Fibroblast of lung (primary cell): ENCODE measurements at regions not wholly inside any gene's neighbourhood (a gene's known extent, or its start where the extent isn't known, plus 50 kb on each side); places are given as distances from the start of the nearest gene placed in this dataset.

Source experiments
- DNase-seq, 2 donors: peaks; one replicate each; pipeline versions ENCODE4 v3.0.0 to v3.0.0-alpha.2; 2010; ENCODE audit warnings: low read depth in 2 of 2
- H2AFZ ChIP-seq: 2 replicates; pipeline ENCODE4 v1.5.1; 2012; ENCODE audit warnings: low read length, control low read depth, inconsistent platforms
- H3K27ac ChIP-seq: 2 replicates; pipeline ENCODE4 v1.5.1; 2011; ENCODE audit warnings: low read length, control low read depth; ENCODE audit not compliant: insufficient read depth
- H3K27me3 ChIP-seq: 2 replicates; pipeline ENCODE4 v1.5.1; 2011; ENCODE audit warnings: mild to moderate bottlenecking, low read length; ENCODE audit not compliant: control insufficient read depth, insufficient read depth
- H3K36me3 ChIP-seq: 2 replicates; pipeline ENCODE4 v1.5.1; 2011; ENCODE audit warnings: low read length; ENCODE audit not compliant: control insufficient read depth, insufficient read depth
- H3K4me1 ChIP-seq: 2 replicates; pipeline ENCODE4 v1.5.1; 2011; ENCODE audit warnings: low read length; ENCODE audit not compliant: control insufficient read depth, insufficient read depth; ENCODE audit errors: extremely low read depth
- H3K4me2 ChIP-seq: 2 replicates; pipeline ENCODE4 v1.5.1; 2011; ENCODE audit warnings: low read length, control low read depth; ENCODE audit not compliant: insufficient read depth; ENCODE audit errors: extremely low read depth
- H3K4me3 ChIP-seq, 4 experiments: fragments of 200-600 bp in 1 of 4; sonication (generic) in 1 of 4; replicated peaks in 1 of 4; 2 replicates each; pipeline ENCODE4 v1.5.1; 2011 to 2016; ENCODE audit warnings: low read length in 4 of 4, low read depth in 3 of 4, mild to moderate bottlenecking in 3 of 4, control low read depth in 2 of 4, inconsistent platforms in 1 of 4, mixed read lengths in 1 of 4; ENCODE audit not compliant: insufficient read depth in 1 of 4; ENCODE audit errors: control extremely low read depth in 1 of 4
- H3K79me2 ChIP-seq: 2 replicates; pipeline ENCODE4 v1.5.1; 2012; ENCODE audit warnings: mild to moderate bottlenecking, low read length, inconsistent platforms; ENCODE audit not compliant: control insufficient read depth, insufficient read depth
- H3K9ac ChIP-seq: 2 replicates; pipeline ENCODE4 v1.5.1; 2011; ENCODE audit warnings: mild to moderate bottlenecking, low read length, control low read depth; ENCODE audit not compliant: insufficient read depth
- H3K9me3 ChIP-seq: 2 replicates; pipeline ENCODE4 v1.5.1; 2012; ENCODE audit warnings: low read depth, low read length; ENCODE audit not compliant: control insufficient read depth, insufficient read depth
- H4K20me1 ChIP-seq: 2 replicates; pipeline ENCODE4 v1.5.1; 2011; ENCODE audit warnings: low read length; ENCODE audit not compliant: control insufficient read depth, insufficient read depth; ENCODE audit errors: extremely low read depth
- EZH2 ChIP-seq: IDR thresholded peaks from 2 replicates; pipeline ENCODE4 v1.5.1; 2012; ENCODE audit warnings: low read length, control low read depth, mild to moderate bottlenecking; ENCODE audit errors: missing control alignments
- TF ChIP-seq, protein P1 (sequence below), 2 donors: IDR thresholded peaks in 1 of 2; conservative IDR thresholded peaks in 1 of 2; 1 replicate in 1 of 2; 2 replicates in 1 of 2; pipeline ENCODE4 v1.5.1; 2011 to 2012; ENCODE audit warnings: low read length in 2 of 2, control low read depth in 1 of 2, inconsistent platforms in 1 of 2, low read depth in 1 of 2, mild to moderate bottlenecking in 1 of 2

DNA sequence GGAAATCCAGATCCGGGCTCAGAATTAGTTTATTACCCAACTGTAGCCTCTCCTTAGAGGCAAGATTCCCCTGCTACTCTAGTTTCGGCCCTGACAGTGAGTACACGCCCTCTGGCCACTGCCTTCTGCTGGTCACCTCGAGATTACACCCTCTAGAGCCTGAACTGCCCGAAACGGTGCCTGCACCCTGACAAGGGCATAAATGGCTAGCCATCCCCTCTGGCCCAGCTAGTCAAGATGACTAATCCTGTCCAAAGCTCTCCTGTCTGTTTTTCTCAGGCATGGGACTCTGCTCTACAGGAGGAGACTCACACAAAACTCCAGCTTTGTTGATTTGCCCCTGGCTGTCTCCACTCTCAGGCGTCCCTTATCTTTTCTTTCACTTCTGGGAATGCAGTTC lies 150.5 kb upstream of the UBE2E2 start:
- H3K27ac ChIP-seq = no peak overlapping the region
- H3K4me3 ChIP-seq = no peak overlapping the region
- H3K27me3 ChIP-seq = no peaks in the 10 kb centered on the region
- DNase-seq = peak in 1 of 2 donors; percentile 25
- no peak overlapping the region for H2AFZ ChIP-seq
- H4K20me1 ChIP-seq = no peaks in the 10 kb centered on the region
- no peaks in the 10 kb centered on the region for H3K4me1 ChIP-seq
- H3K9me3 ChIP-seq = no peaks in the 10 kb centered on the region
- H3K4me2 ChIP-seq = no peak overlapping the region
- TF ChIP-seq EZH2 = no peak
- TF ChIP-seq, protein P1, sequence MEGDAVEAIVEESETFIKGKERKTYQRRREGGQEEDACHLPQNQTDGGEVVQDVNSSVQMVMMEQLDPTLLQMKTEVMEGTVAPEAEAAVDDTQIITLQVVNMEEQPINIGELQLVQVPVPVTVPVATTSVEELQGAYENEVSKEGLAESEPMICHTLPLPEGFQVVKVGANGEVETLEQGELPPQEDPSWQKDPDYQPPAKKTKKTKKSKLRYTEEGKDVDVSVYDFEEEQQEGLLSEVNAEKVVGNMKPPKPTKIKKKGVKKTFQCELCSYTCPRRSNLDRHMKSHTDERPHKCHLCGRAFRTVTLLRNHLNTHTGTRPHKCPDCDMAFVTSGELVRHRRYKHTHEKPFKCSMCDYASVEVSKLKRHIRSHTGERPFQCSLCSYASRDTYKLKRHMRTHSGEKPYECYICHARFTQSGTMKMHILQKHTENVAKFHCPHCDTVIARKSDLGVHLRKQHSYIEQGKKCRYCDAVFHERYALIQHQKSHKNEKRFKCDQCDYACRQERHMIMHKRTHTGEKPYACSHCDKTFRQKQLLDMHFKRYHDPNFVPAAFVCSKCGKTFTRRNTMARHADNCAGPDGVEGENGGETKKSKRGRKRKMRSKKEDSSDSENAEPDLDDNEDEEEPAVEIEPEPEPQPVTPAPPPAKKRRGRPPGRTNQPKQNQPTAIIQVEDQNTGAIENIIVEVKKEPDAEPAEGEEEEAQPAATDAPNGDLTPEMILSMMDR (conservative IDR thresholded peaks at IDR 0.05 in 1 of 2, IDR thresholded peaks at IDR 0.05 in 1 of 2; ENCODE audit: low read depth in 1 of 2, low read length in 2 of 2) = no peak
- H3K79me2 ChIP-seq = no peaks in the 10 kb centered on the region
- no peaks in the 10 kb centered on the region for H3K36me3 ChIP-seq
- no peak overlapping the region for H3K9ac ChIP-seq

DNA sequence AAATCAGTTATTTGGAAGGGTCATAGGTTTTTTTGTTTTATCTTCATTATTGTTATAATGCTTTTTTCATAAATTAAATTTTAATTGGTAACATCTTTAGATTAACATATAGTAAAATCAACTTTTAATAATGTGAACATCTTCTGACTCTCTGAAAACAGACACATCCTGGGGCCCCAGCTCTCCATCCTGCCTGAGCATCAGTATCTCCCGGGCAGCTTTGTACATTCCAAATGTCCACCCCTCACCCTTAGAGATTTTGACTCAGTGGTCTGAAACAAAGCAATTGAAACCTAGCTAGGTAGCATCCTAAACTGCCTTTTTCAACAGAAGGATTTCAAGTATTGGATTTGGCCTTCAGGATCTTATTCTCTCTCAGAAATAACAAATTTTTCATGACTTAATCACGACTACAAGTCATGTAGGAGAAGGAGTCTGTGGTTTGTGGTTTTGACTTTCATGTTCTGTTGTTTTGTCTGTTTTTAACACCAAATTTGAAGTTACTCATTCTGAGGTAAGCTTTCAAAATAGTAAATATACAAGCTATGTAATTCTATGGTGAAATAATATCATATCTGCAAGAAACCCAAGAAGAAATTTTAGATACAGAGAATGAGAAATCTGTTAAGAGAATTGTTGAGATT lies 147.3 kb upstream of the UBE2E2 start:
- Histone ChIP-seq H3K27ac (no peak overlapping the region), H3K9ac (no peak overlapping the region), H3K9me3 (no peaks in the 10 kb centered on the region), H3K4me2 (no peak overlapping the region), H2AFZ (no peak overlapping the region), H3K36me3 (no peaks in the 10 kb centered on the region), H3K4me3 (no peak overlapping the region), H4K20me1 (no peaks in the 10 kb centered on the region), H3K27me3 (no peaks in the 10 kb centered on the region), H3K4me1 (no peaks in the 10 kb centered on the region), H3K79me2 (no peaks in the 10 kb centered on the region)
- TF ChIP-seq, protein P1 (conservative IDR thresholded peaks at IDR 0.05 in 1 of 2, IDR thresholded peaks at IDR 0.05 in 1 of 2; ENCODE audit: low read depth in 1 of 2, low read length in 2 of 2) = no peak
- TF ChIP-seq EZH2 = no peak
- peak; percentile 70 to 94 for DNase-seq

DNA sequence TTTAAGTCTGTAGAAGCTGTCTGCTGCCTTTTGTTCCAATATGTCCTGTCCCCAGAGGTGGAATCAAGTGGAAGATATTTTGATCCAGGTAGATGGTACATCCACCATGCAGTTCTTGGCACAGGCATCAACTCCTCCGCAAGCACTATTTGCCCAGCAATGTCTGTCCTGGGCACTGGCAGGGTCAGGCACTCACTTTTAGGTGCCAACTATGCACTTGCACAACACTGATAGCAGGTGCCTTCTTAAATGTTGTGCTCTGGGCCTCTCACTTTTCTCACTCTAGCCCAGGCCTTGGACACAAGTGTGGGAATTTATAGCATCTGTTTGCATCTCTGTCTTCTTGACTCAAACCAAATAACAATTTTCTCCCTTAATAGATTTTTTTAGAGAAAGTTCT lies 140.5 kb upstream of the UBE2E2 start:
- H3K9ac ChIP-seq = no peak overlapping the region
- H3K4me3 ChIP-seq = no peak overlapping the region
- no peak overlapping the region for H3K27ac ChIP-seq
- no peaks in the 10 kb centered on the region for H3K4me1 ChIP-seq
- no peaks in the 10 kb centered on the region for H3K36me3 ChIP-seq
- no peak overlapping the region for H3K4me2 ChIP-seq
- H3K79me2 ChIP-seq = no peaks in the 10 kb centered on the region
- H2AFZ ChIP-seq = no peak overlapping the region
- no peaks in the 10 kb centered on the region for H3K27me3 ChIP-seq
- H4K20me1 ChIP-seq = no peaks in the 10 kb centered on the region
- H3K9me3 ChIP-seq = no peaks in the 10 kb centered on the region
- no peak for DNase-seq
- TF ChIP-seq, protein P1 (conservative IDR thresholded peaks at IDR 0.05 in 1 of 2, IDR thresholded peaks at IDR 0.05 in 1 of 2; ENCODE audit: low read depth in 1 of 2, low read length in 2 of 2) = no peak
- TF ChIP-seq EZH2 = no peak
